Endothelial cell of umbilical vein (primary cell): ENCODE measurements at regions not wholly inside any gene's neighbourhood (a gene's known extent, or its start where the extent isn't known, plus 50 kb on each side); places are given as distances from the start of the nearest gene placed in this dataset.

ENCODE experiments used
- FOS ChIP-seq: IDR thresholded peaks from 2 replicates; pipeline ENCODE4 v1.6.1; 2011; ENCODE audit warnings: mild to moderate bottlenecking, low read length, moderate library complexity, borderline replicate concordance; ENCODE audit not compliant: insufficient read depth
- POLR2A ChIP-seq: IDR thresholded peaks from 2 replicates; pipeline ENCODE4 v1.6.1; 2012; ENCODE audit warnings: low read depth, mild to moderate bottlenecking, control low read depth, low read length
- TF ChIP-seq, protein P1 (sequence below): IDR thresholded peaks from 2 replicates; pipeline ENCODE4 v1.6.1; 2011; ENCODE audit not compliant: insufficient read depth, insufficient read length
- TF ChIP-seq, protein P2 (sequence below), 2 donors: IDR thresholded peaks; 1 replicate in 1 of 2; 2 replicates in 1 of 2; pipeline ENCODE4 v1.5.1; 2011; ENCODE audit warnings: low read length in 2 of 2, mild to moderate bottlenecking in 2 of 2, moderate library complexity in 2 of 2, control low read depth in 1 of 2, inconsistent platforms in 1 of 2, low read depth in 1 of 2; ENCODE audit not compliant: insufficient read depth in 1 of 2; ENCODE audit errors: extremely low read depth in 1 of 2

DNA sequence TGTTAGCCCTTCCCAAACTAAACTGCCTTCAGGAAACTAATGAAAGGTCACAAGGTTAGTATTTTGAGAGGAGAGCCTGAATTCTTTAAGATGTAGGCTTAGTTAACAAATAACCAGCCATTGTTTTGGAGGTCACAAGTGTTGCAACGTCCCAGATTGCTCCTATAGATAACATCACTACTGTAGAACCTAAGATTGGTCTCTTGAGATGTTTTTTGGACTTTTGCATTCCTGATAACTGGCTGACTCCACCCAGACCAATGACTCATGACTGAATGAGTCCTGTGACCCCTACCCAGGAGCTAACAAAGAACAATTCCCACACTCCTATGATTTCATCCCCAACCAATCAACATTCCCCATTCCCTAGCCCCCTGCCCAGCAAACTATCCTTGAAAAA lies 178.8 kb downstream of the SCP2D1 start:
- TF ChIP-seq, protein P1, sequence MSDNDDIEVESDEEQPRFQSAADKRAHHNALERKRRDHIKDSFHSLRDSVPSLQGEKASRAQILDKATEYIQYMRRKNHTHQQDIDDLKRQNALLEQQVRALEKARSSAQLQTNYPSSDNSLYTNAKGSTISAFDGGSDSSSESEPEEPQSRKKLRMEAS, result no peak
- TF ChIP-seq, protein P2, sequence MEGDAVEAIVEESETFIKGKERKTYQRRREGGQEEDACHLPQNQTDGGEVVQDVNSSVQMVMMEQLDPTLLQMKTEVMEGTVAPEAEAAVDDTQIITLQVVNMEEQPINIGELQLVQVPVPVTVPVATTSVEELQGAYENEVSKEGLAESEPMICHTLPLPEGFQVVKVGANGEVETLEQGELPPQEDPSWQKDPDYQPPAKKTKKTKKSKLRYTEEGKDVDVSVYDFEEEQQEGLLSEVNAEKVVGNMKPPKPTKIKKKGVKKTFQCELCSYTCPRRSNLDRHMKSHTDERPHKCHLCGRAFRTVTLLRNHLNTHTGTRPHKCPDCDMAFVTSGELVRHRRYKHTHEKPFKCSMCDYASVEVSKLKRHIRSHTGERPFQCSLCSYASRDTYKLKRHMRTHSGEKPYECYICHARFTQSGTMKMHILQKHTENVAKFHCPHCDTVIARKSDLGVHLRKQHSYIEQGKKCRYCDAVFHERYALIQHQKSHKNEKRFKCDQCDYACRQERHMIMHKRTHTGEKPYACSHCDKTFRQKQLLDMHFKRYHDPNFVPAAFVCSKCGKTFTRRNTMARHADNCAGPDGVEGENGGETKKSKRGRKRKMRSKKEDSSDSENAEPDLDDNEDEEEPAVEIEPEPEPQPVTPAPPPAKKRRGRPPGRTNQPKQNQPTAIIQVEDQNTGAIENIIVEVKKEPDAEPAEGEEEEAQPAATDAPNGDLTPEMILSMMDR (IDR thresholded peaks at IDR 0.05; ENCODE audit: extremely low read depth in 1 of 2, insufficient read depth in 1 of 2, low read depth in 1 of 2, low read length in 2 of 2), result no peak
- TF ChIP-seq POLR2A (no peak), FOS (no peak)
